ENCODE measurements at regions not wholly inside any gene's neighbourhood (a gene's known extent, or its start where the extent isn't known, plus 50 kb on each side); places are given as distances from the start of the nearest gene placed in this dataset.

DNA sequence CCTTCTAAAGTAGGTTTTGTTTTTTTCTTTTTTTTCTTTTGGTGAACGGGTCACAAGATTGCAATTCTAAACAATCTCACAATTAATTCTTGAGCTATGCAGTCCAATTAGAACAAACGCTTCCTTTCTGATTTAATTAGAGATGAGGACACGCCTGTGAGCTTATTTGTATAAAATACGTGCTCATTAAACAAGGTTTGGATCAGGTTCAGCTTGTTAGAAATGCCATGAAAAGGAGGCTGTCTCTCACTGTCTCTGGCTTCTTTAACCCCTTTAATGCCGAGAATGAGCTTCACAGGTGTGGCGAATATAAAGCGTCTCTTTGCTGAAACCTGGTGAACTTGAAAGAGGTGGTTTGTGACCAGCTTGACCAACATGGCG, 191.8 kb downstream of the GAS1 start:
- H2AFZ ChIP-seq, result no peak overlapping the region
- no peak overlapping the region for H3K4me3 ChIP-seq
- no peaks in the 10 kb centered on the region for H3K9me2 ChIP-seq (ENCODE audit: insufficient read depth)
- no peaks in the 10 kb centered on the region for H3F3A ChIP-seq (ENCODE audit: insufficient read depth, low read depth)
- H3K4me1 ChIP-seq (replicated peaks; ENCODE audit: insufficient read depth), result no peaks in the 10 kb centered on the region
- H3K9me3 ChIP-seq (ENCODE audit: insufficient read depth, low read depth), result no peaks in the 10 kb centered on the region
- no peaks in the 10 kb centered on the region for H3K79me2 ChIP-seq (ENCODE audit: low read depth)
- ChIA-PET POLR2A (ENCODE audit: unreplicated experiment) (no interaction called here), CTCF (interaction anchor here (0.7 kb wide), 1 partner anchor 104 kb away, joined by 4 read pairs; no protein-coding TSS in a partner anchor)
- H3K4me2 ChIP-seq, result no peak overlapping the region
- no peak overlapping the region for H3K27ac ChIP-seq
- no peaks in the 10 kb centered on the region for H3K36me3 ChIP-seq (ENCODE audit: low read depth)
- no peak for DNase-seq
- TF ChIP-seq, protein P1, sequence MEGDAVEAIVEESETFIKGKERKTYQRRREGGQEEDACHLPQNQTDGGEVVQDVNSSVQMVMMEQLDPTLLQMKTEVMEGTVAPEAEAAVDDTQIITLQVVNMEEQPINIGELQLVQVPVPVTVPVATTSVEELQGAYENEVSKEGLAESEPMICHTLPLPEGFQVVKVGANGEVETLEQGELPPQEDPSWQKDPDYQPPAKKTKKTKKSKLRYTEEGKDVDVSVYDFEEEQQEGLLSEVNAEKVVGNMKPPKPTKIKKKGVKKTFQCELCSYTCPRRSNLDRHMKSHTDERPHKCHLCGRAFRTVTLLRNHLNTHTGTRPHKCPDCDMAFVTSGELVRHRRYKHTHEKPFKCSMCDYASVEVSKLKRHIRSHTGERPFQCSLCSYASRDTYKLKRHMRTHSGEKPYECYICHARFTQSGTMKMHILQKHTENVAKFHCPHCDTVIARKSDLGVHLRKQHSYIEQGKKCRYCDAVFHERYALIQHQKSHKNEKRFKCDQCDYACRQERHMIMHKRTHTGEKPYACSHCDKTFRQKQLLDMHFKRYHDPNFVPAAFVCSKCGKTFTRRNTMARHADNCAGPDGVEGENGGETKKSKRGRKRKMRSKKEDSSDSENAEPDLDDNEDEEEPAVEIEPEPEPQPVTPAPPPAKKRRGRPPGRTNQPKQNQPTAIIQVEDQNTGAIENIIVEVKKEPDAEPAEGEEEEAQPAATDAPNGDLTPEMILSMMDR (conservative IDR thresholded peaks at IDR 0.05), result no peak
- no peak for TF ChIP-seq EZH2 (IDR thresholded peaks at IDR 0.05; ENCODE audit: low read depth)
- BruUV-seq (replicated peaks), result no TSS peak
- H4K20me1 ChIP-seq (ENCODE audit: insufficient read depth), result no peaks in the 10 kb centered on the region
- intact Hi-C loops (cut with micrococcal nuclease; ENCODE audit: unreplicated experiment), result no loop called here
- H3K27me3 ChIP-seq (ENCODE audit: insufficient read depth, low read depth), result no peaks in the 10 kb centered on the region

DNA sequence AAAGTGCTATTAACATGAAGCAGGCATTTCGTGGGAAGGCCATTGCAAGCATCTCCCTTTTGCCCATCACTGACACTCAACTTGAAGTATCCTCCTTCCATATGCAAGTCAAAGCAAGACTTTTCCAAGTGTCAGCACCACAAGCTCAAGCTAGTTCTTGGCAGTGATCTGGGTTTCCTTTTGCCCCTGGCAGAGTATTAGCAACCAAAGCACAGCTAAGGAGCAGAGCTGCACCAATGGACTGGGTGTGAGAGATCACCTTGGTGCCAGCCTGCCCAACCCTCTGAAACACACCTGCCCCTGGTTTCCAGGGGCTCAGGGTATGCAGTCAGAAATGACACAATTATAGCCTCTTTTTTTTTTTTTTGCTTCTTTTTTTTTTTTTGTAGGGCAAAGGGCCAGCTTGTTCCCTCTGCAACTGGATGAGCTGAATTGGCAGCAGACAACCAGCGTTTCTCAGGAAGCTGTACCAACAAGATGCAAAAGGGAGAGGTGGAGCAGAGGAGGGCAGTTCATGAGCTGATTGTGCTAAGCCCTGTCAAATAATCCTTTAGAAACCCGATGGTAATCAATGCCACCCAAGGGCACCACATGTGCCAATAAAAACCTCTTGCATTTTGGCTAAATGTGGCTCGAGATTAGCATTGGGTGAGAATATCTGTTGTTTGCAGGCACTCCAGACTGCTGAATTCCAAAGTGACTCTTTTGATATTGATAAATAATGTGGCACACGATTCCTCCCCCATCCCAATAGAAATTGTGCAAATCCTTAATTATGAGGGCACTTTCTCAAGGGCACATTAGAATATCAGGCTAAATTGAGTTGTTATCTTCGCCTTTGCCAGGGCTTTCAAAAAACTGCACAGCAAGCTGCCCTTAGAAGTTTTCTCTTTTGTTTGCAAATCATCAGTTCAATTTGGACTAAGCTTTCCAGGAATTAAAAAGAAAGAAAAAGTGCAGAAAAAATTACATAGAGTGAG, 192.4 kb downstream of the GAS1 start:
- Histone ChIP-seq H4K20me1 (ENCODE audit: insufficient read depth) (no peaks in the 10 kb centered on the region), H3K36me3 (ENCODE audit: low read depth) (no peaks in the 10 kb centered on the region), H3K9me2 (ENCODE audit: insufficient read depth) (no peaks in the 10 kb centered on the region), H3K4me3 (no peak overlapping the region), H3K4me2 (no peak overlapping the region), H3K79me2 (ENCODE audit: low read depth) (no peaks in the 10 kb centered on the region), H3K27ac (no peak overlapping the region), H3F3A (ENCODE audit: insufficient read depth, low read depth) (no peaks in the 10 kb centered on the region), H3K27me3 (ENCODE audit: insufficient read depth, low read depth) (no peaks in the 10 kb centered on the region), H2AFZ (no peak overlapping the region), H3K4me1 (replicated peaks; ENCODE audit: insufficient read depth) (no peaks in the 10 kb centered on the region), H3K9me3 (ENCODE audit: insufficient read depth, low read depth) (no peaks in the 10 kb centered on the region)
- intact Hi-C loops (cut with micrococcal nuclease; ENCODE audit: unreplicated experiment), result no loop called here
- TF ChIP-seq, protein P1 (conservative IDR thresholded peaks at IDR 0.05), result no peak
- ChIA-PET CTCF (interaction anchor here (0.7 kb wide), 1 partner anchor 104 kb away, joined by 4 read pairs; no protein-coding TSS in a partner anchor), POLR2A (ENCODE audit: unreplicated experiment) (no interaction called here)
- BruUV-seq (replicated peaks), result no TSS peak
- DNase-seq, result no peak

DNA sequence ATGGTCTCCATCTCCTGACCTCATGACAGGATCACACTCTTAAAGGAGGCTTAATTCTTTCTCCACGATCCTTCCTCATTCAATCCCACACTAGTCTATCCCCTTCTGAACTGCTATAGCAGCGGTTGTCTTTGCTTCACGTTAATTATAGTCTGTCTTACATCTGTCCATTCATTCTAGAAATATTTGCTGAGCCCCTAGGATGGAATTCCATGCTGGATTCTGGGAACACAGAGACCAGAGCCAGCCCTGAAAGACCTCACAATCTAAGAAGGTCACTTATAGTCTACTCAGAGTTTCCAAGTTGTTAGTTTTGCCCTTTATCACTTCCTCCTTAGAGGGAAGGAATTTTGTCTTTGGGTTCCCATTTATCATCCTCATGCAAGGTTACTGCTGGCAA, 193.5 kb downstream of the GAS1 start:
- Histone ChIP-seq H3K27ac (no peak overlapping the region), H3K79me2 (ENCODE audit: low read depth) (no peaks in the 10 kb centered on the region), H4K20me1 (ENCODE audit: insufficient read depth) (no peaks in the 10 kb centered on the region), H3K9me2 (ENCODE audit: insufficient read depth) (no peaks in the 10 kb centered on the region), H3F3A (ENCODE audit: insufficient read depth, low read depth) (no peaks in the 10 kb centered on the region), H3K27me3 (ENCODE audit: insufficient read depth, low read depth) (no peaks in the 10 kb centered on the region), H3K4me1 (replicated peaks; ENCODE audit: insufficient read depth) (no peaks in the 10 kb centered on the region), H3K9me3 (ENCODE audit: insufficient read depth, low read depth) (no peaks in the 10 kb centered on the region), H3K4me3 (no peak overlapping the region), H3K36me3 (ENCODE audit: low read depth) (no peaks in the 10 kb centered on the region), H2AFZ (no peak overlapping the region), H3K4me2 (no peak overlapping the region)
- no peak for TF ChIP-seq EZH2 (IDR thresholded peaks at IDR 0.05; ENCODE audit: low read depth)
- TF ChIP-seq, protein P1 (conservative IDR thresholded peaks at IDR 0.05), result no peak
- CTCF ChIA-PET, result no interaction called here
- BruUV-seq (replicated peaks), result no TSS peak
- DNase-seq, result no peak
- intact Hi-C loops (cut with micrococcal nuclease; ENCODE audit: unreplicated experiment), result no loop called here
- POLR2A ChIA-PET (ENCODE audit: unreplicated experiment), result no interaction called here

Data from PC-9 (cell line).